HG02571 (cell line): ENCODE measurements at regions not wholly inside any gene's neighbourhood (a gene's known extent, or its start where the extent isn't known, plus 50 kb on each side); places are given as distances from the start of the nearest gene placed in this dataset.
"Not testable (repeated sequence)": the region's sequence is repeated elsewhere in the genome, so short reads cannot be mapped to it uniquely, and the experiment has no call there.

Source experiments
- ATAC-seq: cut with Tn5 transposase; IDR thresholded peaks from one replicate; pipeline ENCODE4 v1.9.1; 2021; ENCODE audit warnings: mild to moderate bottlenecking, moderate library complexity; ENCODE audit not compliant: unreplicated experiment

- ATAC-seq: not testable (repeated sequence)
Measured at GRCh38 chr6:58067867-58068548, 750.6 kb downstream of the PRIM2 start.

DNA sequence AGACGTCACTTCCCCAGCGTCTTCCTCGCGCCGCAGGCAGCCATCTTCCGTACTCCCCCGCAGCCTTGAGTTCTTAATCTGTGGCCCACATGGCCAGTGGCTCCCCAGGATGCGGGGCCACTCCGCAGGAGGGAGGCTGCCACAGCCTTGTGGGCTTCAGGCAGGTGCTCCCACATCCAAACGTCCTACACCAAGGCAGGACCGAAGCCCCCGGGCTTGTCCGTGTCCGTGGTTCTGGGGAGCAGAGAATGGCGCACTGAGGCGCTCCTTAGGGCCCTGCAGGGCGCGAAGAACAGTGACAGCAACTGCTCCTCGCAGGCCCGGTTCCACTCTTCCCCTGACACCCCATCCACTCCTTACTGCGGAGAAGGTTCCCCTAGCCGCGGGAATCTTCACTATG is 755.8 kb downstream of the PRIM2 start:
- ATAC-seq: no peak

DNA sequence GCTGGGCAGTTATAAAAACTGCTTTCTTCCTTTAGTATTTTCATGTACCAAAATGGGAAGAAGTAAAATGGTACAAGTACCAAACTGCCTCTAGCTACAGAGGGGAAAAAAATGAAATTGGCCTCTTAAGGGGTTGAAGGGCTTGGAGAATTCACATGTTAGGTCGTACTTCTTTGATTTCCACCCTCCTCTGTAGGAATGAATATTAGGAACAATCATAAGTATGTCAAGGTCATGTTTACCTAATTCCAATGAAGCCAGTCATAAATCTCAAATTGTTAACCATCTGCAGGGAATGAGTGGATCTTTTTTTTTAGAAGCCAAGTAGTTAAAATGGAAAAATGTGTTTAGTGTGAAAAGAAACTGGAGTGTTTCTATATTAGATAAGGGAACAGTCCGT is 772.6 kb downstream of the PRIM2 start:
- not testable (repeated sequence) for ATAC-seq

DNA sequence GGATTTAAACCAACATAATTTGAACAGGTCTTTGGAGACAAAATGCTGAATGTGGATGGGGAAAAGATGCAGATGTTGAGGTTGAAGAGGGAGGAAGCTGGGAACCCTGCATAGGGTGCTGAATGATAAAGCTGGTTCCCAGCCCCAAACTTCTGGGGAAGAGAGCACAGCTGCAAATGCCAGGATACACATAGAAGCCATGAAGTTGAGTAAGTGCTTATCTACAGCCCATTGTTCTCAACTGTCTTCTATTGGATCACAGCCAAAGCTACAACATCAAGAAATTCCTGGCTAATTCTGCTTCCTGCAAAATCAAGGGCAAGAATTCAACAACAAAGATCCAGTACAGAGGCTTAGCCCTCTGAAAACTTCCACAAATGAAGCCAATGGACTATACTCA is 779.8 kb downstream of the PRIM2 start:
- not testable (repeated sequence) for ATAC-seq

- ATAC-seq: no peak
Measured at GRCh38 chr6:58113960-58114359, 796.5 kb downstream of the PRIM2 start.

DNA sequence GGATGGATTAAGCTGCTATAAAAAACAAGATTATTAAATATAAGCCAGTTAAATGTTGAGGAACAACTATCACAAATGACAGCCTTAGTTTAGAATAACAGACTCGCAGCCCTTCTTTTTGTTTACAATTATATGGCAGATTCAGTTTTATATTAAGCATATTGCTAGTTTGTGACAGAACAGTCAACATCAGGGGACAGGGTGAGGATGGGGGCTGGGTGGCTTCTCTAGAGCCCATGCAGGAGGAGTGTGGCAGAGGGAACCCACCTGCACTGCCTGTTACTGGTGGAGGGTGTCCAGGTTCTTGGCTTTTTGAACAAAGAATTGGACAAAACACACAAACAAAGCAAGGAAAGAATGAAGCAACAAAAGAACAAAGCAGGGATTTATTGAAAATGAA is 799.7 kb downstream of the PRIM2 start:
- ATAC-seq: not testable (repeated sequence)

DNA sequence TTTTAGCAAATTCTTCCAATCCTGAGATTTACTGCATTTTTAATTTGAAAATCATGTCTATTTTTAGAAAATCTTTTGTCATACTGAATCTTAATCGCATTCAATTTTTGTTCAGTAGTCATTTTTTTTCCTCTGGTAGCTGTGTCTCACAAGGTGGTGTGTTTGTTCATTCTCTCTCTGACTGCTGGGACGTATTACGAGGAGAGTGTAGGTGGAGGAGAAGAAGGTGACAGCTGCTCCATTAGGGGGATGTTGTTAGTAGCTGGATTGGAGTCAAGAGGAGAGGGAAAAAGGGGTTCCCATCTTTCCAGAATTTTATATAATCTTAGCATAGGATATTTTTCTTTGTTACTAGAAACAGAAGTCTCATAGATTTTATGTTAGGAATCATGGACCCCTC is 804.2 kb downstream of the PRIM2 start:
- ATAC-seq: not testable (repeated sequence)

- ATAC-seq: not testable (repeated sequence)
Measured at GRCh38 chr6:58123770-58124169, 806.3 kb downstream of the PRIM2 start.

- ATAC-seq: not testable (repeated sequence)
Measured at GRCh38 chr6:58128549-58128948, 811.1 kb downstream of the PRIM2 start.

- not testable (repeated sequence) for ATAC-seq
Measured at GRCh38 chr6:58129098-58129497, 811.7 kb downstream of the PRIM2 start.

DNA sequence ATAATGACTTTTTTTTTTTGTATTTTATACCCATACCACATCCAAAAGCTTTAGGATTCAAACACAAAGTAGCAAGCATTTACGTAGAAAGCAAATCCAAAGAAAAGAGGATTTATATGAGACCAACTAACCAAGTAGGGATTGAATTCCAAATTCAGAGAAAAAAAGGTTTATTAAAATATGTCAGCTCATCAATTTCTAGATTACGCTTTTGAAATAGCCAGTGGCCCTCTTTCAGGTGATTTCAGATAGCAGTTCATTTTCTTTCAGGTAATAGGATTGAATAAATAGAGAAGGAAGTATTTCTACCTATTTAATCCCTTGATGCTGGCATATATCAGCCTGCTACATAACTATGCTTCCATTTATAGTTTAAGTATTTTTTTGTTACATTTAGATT is 822.3 kb downstream of the PRIM2 start:
- ATAC-seq: not testable (repeated sequence)

DNA sequence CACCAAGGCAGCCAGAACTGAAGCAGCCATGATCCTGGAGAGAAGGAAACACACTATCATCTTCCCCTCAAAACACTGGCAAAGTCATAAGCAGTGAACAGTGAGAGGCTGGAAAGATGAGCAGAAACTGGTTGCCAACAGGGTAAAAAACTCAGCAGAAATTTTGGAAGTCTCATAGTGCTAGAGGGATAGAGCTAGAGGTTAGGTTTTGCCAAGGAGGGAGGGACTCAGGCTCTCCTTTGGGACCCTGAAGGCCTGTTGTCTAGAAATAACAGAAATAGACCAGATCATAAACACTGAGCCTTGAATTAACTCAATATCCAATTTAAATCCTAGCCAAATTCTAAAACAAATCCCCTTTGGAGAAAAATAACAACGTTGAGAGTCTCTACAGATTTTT is 853.6 kb downstream of the PRIM2 start:
- not testable (repeated sequence) for ATAC-seq

DNA sequence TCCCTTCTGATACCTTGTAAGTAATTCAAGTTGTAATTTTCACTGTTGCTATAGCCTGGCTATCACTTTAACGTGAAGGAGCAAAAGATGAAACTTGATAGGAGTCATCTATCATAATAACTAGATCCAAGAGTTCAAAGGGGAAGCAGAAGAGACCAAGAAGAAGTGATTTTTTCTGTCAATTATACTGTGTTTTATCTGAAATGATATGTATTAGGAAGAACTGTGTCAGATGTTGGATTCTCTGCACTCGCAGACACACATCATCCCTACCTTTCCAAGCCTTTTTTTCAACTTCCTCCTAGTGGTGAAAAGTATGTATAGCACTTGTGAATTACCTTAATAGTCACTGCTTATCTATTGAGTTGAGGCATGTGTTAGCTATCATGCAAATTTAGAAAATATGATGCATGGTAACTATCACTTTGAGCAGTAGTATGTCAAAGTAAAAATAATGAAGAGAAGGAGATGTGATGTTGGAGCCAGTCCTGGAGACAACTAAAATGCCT is 864.2 kb downstream of the PRIM2 start:
- not testable (repeated sequence) for ATAC-seq

GRCh38 chr6:58185300-58185699 is 867.9 kb downstream of the PRIM2 start:
- not testable (repeated sequence) for ATAC-seq

DNA sequence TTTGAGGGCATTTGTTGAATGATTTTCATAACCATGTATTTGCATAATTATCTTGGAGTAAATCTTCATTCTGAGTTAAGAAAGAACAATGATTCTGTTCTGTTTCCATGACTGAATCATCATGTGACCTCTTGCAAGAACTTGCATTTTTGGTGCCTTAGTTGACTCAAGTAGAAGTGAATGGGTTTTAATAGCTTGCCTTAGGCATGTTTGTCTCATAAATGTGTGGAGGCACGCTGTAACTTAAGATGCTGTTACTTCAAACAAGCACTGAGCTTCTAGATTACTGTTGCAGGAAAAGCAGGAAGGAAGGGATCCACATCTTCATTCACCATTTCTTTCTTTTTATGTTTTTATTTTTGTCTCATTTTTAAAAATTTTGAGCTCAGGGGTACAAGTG is 875.8 kb downstream of the PRIM2 start:
- not testable (repeated sequence) for ATAC-seq

DNA sequence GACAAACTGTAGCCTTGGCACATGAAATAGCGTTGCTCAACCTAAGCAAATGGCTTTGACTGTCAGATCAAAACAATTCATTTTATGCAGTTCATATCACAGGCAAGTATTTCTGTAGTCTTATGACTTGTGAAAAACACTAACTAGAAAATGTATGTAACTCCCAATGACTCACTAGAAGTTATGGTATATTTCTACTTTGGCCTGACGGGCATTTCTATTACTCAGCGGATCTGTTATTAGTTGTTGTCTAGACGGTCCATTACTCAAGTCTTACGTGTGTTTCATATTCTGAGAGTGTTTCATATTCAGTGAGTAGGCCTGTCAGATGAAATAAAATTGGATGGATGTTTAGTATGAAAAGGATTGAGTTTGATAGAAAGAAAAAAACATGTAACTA is 880.9 kb downstream of the PRIM2 start:
- no peak for ATAC-seq

DNA sequence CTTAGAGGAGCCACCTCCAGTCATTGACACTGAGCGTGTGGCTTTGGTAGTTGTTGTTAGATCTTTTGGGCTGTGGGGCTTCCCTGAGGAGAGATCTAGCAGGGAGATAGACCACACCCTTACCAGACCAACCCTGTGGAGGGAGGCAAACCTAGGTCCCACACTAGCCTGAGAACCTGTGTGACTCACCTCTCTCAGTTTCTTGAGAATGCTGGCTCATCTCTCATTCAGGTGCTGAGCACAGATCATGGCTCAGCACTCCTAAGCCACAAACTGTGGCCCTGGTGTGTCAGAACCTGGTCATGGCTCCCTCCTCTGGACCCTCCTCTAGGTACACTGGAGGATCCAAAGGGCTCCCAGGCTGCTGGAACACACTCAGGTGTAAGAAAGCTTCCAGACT is 919.7 kb downstream of the PRIM2 start:
- ATAC-seq: not testable (repeated sequence)

- not testable (repeated sequence) for ATAC-seq
Measured at GRCh38 chr6:58238421-58238820, 921.0 kb downstream of the PRIM2 start.

GRCh38 chr6:58257625-58258024 is 940.2 kb downstream of the PRIM2 start:
- not testable (repeated sequence) for ATAC-seq

- ATAC-seq: no peak
Measured at GRCh38 chr6:58290177-58290576, 972.7 kb downstream of the PRIM2 start.

GRCh38 chr6:58291319-58291718 is 973.9 kb downstream of the PRIM2 start:
- ATAC-seq: not testable (repeated sequence)

DNA sequence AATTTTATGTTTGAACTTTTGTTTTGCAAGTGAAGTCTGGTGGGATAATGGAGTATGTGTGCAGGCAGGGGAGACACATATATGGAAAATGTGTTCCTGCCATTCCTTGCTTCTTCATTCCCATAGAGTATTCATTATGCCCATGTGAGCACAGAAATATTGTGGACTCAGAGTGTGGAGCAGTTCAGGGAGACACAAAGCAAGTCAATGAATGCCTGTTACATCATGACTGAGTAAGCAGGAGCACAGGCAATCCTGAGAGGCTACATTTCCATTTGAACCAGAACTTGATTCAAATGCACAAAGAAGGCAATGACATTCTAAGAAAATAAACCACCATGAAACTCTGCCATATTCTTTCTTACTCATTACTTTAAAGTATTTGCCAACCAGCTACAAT is 990.5 kb downstream of the PRIM2 start:
- ATAC-seq: not testable (repeated sequence)

GRCh38 chr6:58332108-58332507 is 1014.7 kb downstream of the PRIM2 start:
- not testable (repeated sequence) for ATAC-seq
